ENCODE measurements at regions not wholly inside any gene's neighbourhood (a gene's known extent, or its start where the extent isn't known, plus 50 kb on each side); places are given as distances from the start of the nearest gene placed in this dataset.

- no peak for TF ChIP-seq CTCF (IDR thresholded peaks at IDR 0.05; ENCODE audit: insufficient read depth, low read length, poor library complexity, severe bottlenecking)
- DNase-seq (ENCODE audit: low read depth), result no peak
- Histone ChIP-seq H3K4me3 (ENCODE audit: low read depth, low read length) (no peak overlapping the region), H3K36me3 (ENCODE audit: control insufficient read depth, insufficient read depth, low read length) (no peaks in the 10 kb centered on the region), H3K27me3 (ENCODE audit: control insufficient read depth, insufficient read depth, low read length) (no peaks in the 10 kb centered on the region)
Measured at GRCh38 chr7:68441645-68442044, 1156.6 kb upstream of the AUTS2 start.

GRCh38 chr7:68442931-68443631, 1155.2 kb upstream of the AUTS2 start:
- H3K27me3 ChIP-seq (ENCODE audit: control insufficient read depth, insufficient read depth, low read length), result no peaks in the 10 kb centered on the region
- no peak for TF ChIP-seq CTCF (IDR thresholded peaks at IDR 0.05; ENCODE audit: insufficient read depth, low read length, poor library complexity, severe bottlenecking)
- no peaks in the 10 kb centered on the region for H3K36me3 ChIP-seq (ENCODE audit: control insufficient read depth, insufficient read depth, low read length)
- no peak for DNase-seq (ENCODE audit: low read depth)
- no peak overlapping the region for H3K4me3 ChIP-seq (ENCODE audit: low read depth, low read length)

- TF ChIP-seq CTCF (IDR thresholded peaks at IDR 0.05; ENCODE audit: insufficient read depth, low read length, poor library complexity, severe bottlenecking), result no peak
- no peak overlapping the region for H3K4me3 ChIP-seq (ENCODE audit: low read depth, low read length)
- DNase-seq (ENCODE audit: low read depth), result no peak
- no peaks in the 10 kb centered on the region for H3K36me3 ChIP-seq (ENCODE audit: control insufficient read depth, insufficient read depth, low read length)
- no peaks in the 10 kb centered on the region for H3K27me3 ChIP-seq (ENCODE audit: control insufficient read depth, insufficient read depth, low read length)
Measured at GRCh38 chr7:68444042-68444441, 1154.2 kb upstream of the AUTS2 start.

GRCh38 chr7:68444956-68445355, 1153.3 kb upstream of the AUTS2 start:
- no peak for DNase-seq (ENCODE audit: low read depth)
- TF ChIP-seq CTCF (IDR thresholded peaks at IDR 0.05; ENCODE audit: insufficient read depth, low read length, poor library complexity, severe bottlenecking), result no peak

GRCh38 chr7:68446183-68446582, 1152.1 kb upstream of the AUTS2 start:
- TF ChIP-seq CTCF (IDR thresholded peaks at IDR 0.05; ENCODE audit: insufficient read depth, low read length, poor library complexity, severe bottlenecking), result no peak
- no peak overlapping the region for H3K4me3 ChIP-seq (ENCODE audit: low read depth, low read length)
- H3K36me3 ChIP-seq (ENCODE audit: control insufficient read depth, insufficient read depth, low read length), result no peaks in the 10 kb centered on the region
- no peak for DNase-seq (ENCODE audit: low read depth)
- H3K27me3 ChIP-seq (ENCODE audit: control insufficient read depth, insufficient read depth, low read length), result no peaks in the 10 kb centered on the region

More at GRCh38 chr7:68444956-68445355, 1153.3 kb upstream of the AUTS2 start:
- no peaks in the 10 kb centered on the region for H3K36me3 ChIP-seq (ENCODE audit: control insufficient read depth, insufficient read depth, low read length)
- no peak overlapping the region for H3K4me3 ChIP-seq (ENCODE audit: low read depth, low read length)
- H3K27me3 ChIP-seq (ENCODE audit: control insufficient read depth, insufficient read depth, low read length), result no peaks in the 10 kb centered on the region

- TF ChIP-seq CTCF (IDR thresholded peaks at IDR 0.05; ENCODE audit: insufficient read depth, low read length, poor library complexity, severe bottlenecking), result no peak
- Histone ChIP-seq H3K27me3 (ENCODE audit: control insufficient read depth, insufficient read depth, low read length) (no peaks in the 10 kb centered on the region), H3K4me3 (ENCODE audit: low read depth, low read length) (no peak overlapping the region), H3K36me3 (ENCODE audit: control insufficient read depth, insufficient read depth, low read length) (no peaks in the 10 kb centered on the region)
- no peak for DNase-seq (ENCODE audit: low read depth)
Measured at GRCh38 chr7:68449099-68449498, 1149.2 kb upstream of the AUTS2 start.
